NT2/D1 (cell line): ENCODE measurements at regions not wholly inside any gene's neighbourhood (a gene's known extent, or its start where the extent isn't known, plus 50 kb on each side); places are given as distances from the start of the nearest gene placed in this dataset.

Experiments
- SUZ12 ChIP-seq: IDR thresholded peaks from 2 replicates; pipeline ENCODE4 v1.6.1; 2011; ENCODE audit not compliant: insufficient read length, insufficient read depth; ENCODE audit errors: extremely low read depth
- YY1 ChIP-seq: IDR thresholded peaks from 2 replicates; pipeline ENCODE4 v1.6.1; 2011; ENCODE audit not compliant: insufficient read length, insufficient read depth
- ZNF274 ChIP-seq: IDR thresholded peaks from 2 replicates; pipeline ENCODE4 v1.6.1; 2011; ENCODE audit warnings: mild to moderate bottlenecking, low read depth, low read length

- TF ChIP-seq YY1 (no peak), ZNF274 (no peak), SUZ12 (no peak)
Measured at GRCh38 chr12:125221602-125222001, 156.4 kb downstream of the AACS start.
